Liver (tissue), 8 donors: ENCODE measurements at regions not wholly inside any gene's neighbourhood (a gene's known extent, or its start where the extent isn't known, plus 50 kb on each side); places are given as distances from the start of the nearest gene placed in this dataset.

Experiments
- DNase-seq: peaks from one replicate; pipeline ENCODE4 v3.0.0-alpha.2; 2017; ENCODE audit warnings: low spot score
- H3K27ac ChIP-seq, 2 donors: one replicate each; pipeline ENCODE4 v1.7.0; 2013; ENCODE audit warnings: inconsistent platforms in 2 of 2, low read length in 2 of 2, control low read depth in 1 of 2, low read depth in 1 of 2, mild to moderate bottlenecking in 1 of 2
- H3K27me3 ChIP-seq, 4 donors: one replicate each; pipeline versions ENCODE4 v1.6.1 to v1.7.0; 2013; ENCODE audit warnings: low read length in 3 of 4, inconsistent platforms in 1 of 4, mild to moderate bottlenecking in 1 of 4, moderate library complexity in 1 of 4; ENCODE audit not compliant: control insufficient read depth in 4 of 4, insufficient read depth in 4 of 4
- H3K36me3 ChIP-seq, 4 donors: one replicate each; pipeline versions ENCODE4 v1.6.1 to v1.7.0; 2013; ENCODE audit warnings: low read length in 3 of 4, mild to moderate bottlenecking in 3 of 4, low read depth in 1 of 4, moderate library complexity in 1 of 4; ENCODE audit not compliant: control insufficient read depth in 4 of 4, insufficient read depth in 3 of 4
- H3K4me1 ChIP-seq, 4 donors: one replicate each; pipeline versions ENCODE4 v1.6.1 to v1.7.0; 2013; ENCODE audit warnings: low read length in 3 of 4, mild to moderate bottlenecking in 3 of 4, moderate library complexity in 1 of 4; ENCODE audit not compliant: control insufficient read depth in 4 of 4, insufficient read depth in 4 of 4
- H3K4me3 ChIP-seq, 3 donors: one replicate each; pipeline versions ENCODE4 v1.6.1 to v1.7.0; 2013; ENCODE audit warnings: low read length in 3 of 3, control low read depth in 1 of 3, low read depth in 1 of 3, mild to moderate bottlenecking in 1 of 3
- H3K9ac ChIP-seq, 2 donors: one replicate each; pipeline ENCODE4 v1.7.0; 2013; ENCODE audit warnings: low read length in 2 of 2, mild to moderate bottlenecking in 2 of 2, moderate library complexity in 2 of 2, control low read depth in 1 of 2, low read depth in 1 of 2
- H3K9me3 ChIP-seq, 4 donors: one replicate each; pipeline versions ENCODE4 v1.6.1 to v1.7.0; 2013; ENCODE audit warnings: low read length in 3 of 4; ENCODE audit not compliant: control insufficient read depth in 4 of 4
- ATF3 ChIP-seq: IDR thresholded peaks from 2 replicates; pipeline ENCODE4 v1.6.1; 2016; ENCODE audit warnings: antibody characterized with exemption
- CTCF ChIP-seq: fragments of 150-350 bp; IDR thresholded peaks from 2 replicates; pipeline ENCODE4 v1.5.1; 2017; ENCODE audit warnings: improper control_type of control experiment, low read depth, low read length; ENCODE audit not compliant: missing input control
- EGR1 ChIP-seq, 2 donors: IDR thresholded peaks; 2 replicates each; pipeline ENCODE4 v1.6.1; 2016 to 2018; ENCODE audit warnings: antibody characterized with exemption in 2 of 2, low read depth in 2 of 2
- FOXA1 ChIP-seq: IDR thresholded peaks from 2 replicates; pipeline ENCODE4 v1.6.1; 2016; ENCODE audit warnings: antibody characterized with exemption
- FOXA2 ChIP-seq: IDR thresholded peaks from 2 replicates; pipeline ENCODE4 v1.6.1; 2016; ENCODE audit warnings: antibody characterized with exemption
- GABPA ChIP-seq, 2 donors: IDR thresholded peaks in 1 of 2; conservative IDR thresholded peaks in 1 of 2; 2 replicates each; pipeline ENCODE4 v1.6.1; 2016; ENCODE audit warnings: antibody characterized with exemption in 2 of 2, mild to moderate bottlenecking in 1 of 2, moderate library complexity in 1 of 2
- HNF4G ChIP-seq: IDR thresholded peaks from 2 replicates; pipeline ENCODE4 v1.6.1; 2016; ENCODE audit warnings: antibody characterized with exemption
- JUND ChIP-seq, 2 donors: IDR thresholded peaks; 2 replicates each; pipeline ENCODE4 v1.6.1; 2016; ENCODE audit warnings: antibody characterized with exemption in 2 of 2
- NR2F2 ChIP-seq: IDR thresholded peaks from 2 replicates; pipeline ENCODE4 v1.6.1; 2016; ENCODE audit warnings: antibody characterized with exemption
- RAD21 ChIP-seq, 2 donors: IDR thresholded peaks; 2 replicates each; pipeline ENCODE4 v1.6.1; 2016; ENCODE audit warnings: antibody characterized with exemption in 2 of 2, mild to moderate bottlenecking in 2 of 2
- RXRA ChIP-seq, 2 donors: IDR thresholded peaks; 2 replicates each; pipeline ENCODE4 v1.6.1; 2017 to 2018; ENCODE audit warnings: antibody characterized with exemption in 2 of 2, mild to moderate bottlenecking in 1 of 2
- SP1 ChIP-seq: IDR thresholded peaks from 2 replicates; pipeline ENCODE4 v1.6.1; 2018; ENCODE audit warnings: antibody characterized with exemption, mild to moderate bottlenecking
- YY1 ChIP-seq: IDR thresholded peaks from 2 replicates; pipeline ENCODE4 v1.6.1; 2016; ENCODE audit warnings: antibody characterized with exemption, mild to moderate bottlenecking
- ZBTB33 ChIP-seq: IDR thresholded peaks from 2 replicates; pipeline ENCODE4 v1.6.1; 2016; ENCODE audit warnings: antibody characterized with exemption
- WGBS: extraction: QIAGEN DNeasy Blood & Tissue Kit; methylation state at CpG from one replicate; pipeline ENCODE4 v1.1.7; 2013; 5-methylcytosine and 5-hydroxymethylcytosine counted together
- TF ChIP-seq, protein P1 (sequence below): IDR thresholded peaks from 2 replicates; pipeline ENCODE4 v1.6.1; 2016; ENCODE audit warnings: antibody characterized with exemption
- TF ChIP-seq, protein P2 (sequence below): IDR thresholded peaks from 2 replicates; pipeline ENCODE4 v1.6.1; 2016; ENCODE audit warnings: antibody characterized with exemption, mild to moderate bottlenecking
- donor health status: healthy.
- donor health status: healthy.
- donor health status: healthy.
- donor health status: healthy.
- donor health status: healthy.

GRCh38 chr7:25894902-25895791, 256.9 kb upstream of the NFE2L3 start (continued):
- TF ChIP-seq EGR1 (IDR thresholded peaks at IDR 0.05; ENCODE audit: low read depth in 2 of 2) = no peak
- no peak for TF ChIP-seq NR2F2

DNA sequence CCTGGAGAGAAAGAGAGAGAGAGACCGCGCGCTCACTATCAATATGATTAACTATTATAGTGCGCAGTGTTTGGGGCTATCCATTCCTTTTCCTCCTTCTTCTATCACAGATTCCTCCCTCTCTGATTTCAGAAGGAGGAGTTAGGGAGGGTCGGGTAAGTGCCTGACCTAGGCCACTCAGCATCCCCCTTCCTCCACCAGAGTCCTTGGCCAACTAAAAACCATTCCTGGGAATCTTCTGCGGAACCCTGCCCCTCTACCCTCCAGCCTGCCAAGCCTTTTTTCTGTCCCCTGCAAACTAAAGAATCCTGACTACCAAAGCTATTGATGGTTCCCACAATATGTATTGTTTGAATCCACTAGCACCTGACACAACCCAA, 256.2 kb upstream of the NFE2L3 start:
- Histone ChIP-seq H3K9me3 (no peaks in the 10 kb centered on the region), H3K36me3 (no peaks in the 10 kb centered on the region), H3K27ac (no peak overlapping the region), H3K4me1 (peaks cover 4 to 22% (median 13%) of the 10 kb centered on the region in 4 donors), H3K9ac (no peak overlapping the region), H3K4me3 (peak overlapping the region in 1 of 3 donors; percentile 28), H3K27me3 (no peaks in the 10 kb centered on the region)
- DNase-seq = no peak
- TF ChIP-seq ATF3 = no peak
- no peak for TF ChIP-seq HNF4G
- TF ChIP-seq, protein P1, sequence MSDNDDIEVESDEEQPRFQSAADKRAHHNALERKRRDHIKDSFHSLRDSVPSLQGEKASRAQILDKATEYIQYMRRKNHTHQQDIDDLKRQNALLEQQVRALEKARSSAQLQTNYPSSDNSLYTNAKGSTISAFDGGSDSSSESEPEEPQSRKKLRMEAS = no peak
- TF ChIP-seq GABPA (IDR thresholded peaks at IDR 0.05 in 1 of 2, conservative IDR thresholded peaks at IDR 0.05 in 1 of 2) = no peak
- no peak for TF ChIP-seq FOXA1
- no peak for TF ChIP-seq NR2F2
- TF ChIP-seq RXRA (IDR thresholded peaks at IDR 0.05) = no peak
- 49% methylated on average over 6 of the region's 6 CpGs for WGBS

- no peak for DNase-seq
- H3K4me3 ChIP-seq = no peak overlapping the region
- H3K4me1 ChIP-seq = peaks cover 4 to 22% (median 13%) of the 10 kb centered on the region in 4 donors
- no peak overlapping the region for H3K9ac ChIP-seq
- WGBS = 59% methylated on average over 8 of the region's 8 CpGs
- H3K36me3 ChIP-seq = no peaks in the 10 kb centered on the region
- H3K27me3 ChIP-seq = no peaks in the 10 kb centered on the region
- TF ChIP-seq YY1 (no peak), NR2F2 (no peak), EGR1 (IDR thresholded peaks at IDR 0.05; ENCODE audit: low read depth in 2 of 2) (no peak), JUND (IDR thresholded peaks at IDR 0.05) (no peak), CTCF (no peak), FOXA2 (no peak), GABPA (IDR thresholded peaks at IDR 0.05 in 1 of 2, conservative IDR thresholded peaks at IDR 0.05 in 1 of 2) (no peak), HNF4G (no peak), SP1 (no peak), ZBTB33 (no peak), FOXA1 (no peak), RAD21 (IDR thresholded peaks at IDR 0.05) (no peak)
- TF ChIP-seq, protein P2, sequence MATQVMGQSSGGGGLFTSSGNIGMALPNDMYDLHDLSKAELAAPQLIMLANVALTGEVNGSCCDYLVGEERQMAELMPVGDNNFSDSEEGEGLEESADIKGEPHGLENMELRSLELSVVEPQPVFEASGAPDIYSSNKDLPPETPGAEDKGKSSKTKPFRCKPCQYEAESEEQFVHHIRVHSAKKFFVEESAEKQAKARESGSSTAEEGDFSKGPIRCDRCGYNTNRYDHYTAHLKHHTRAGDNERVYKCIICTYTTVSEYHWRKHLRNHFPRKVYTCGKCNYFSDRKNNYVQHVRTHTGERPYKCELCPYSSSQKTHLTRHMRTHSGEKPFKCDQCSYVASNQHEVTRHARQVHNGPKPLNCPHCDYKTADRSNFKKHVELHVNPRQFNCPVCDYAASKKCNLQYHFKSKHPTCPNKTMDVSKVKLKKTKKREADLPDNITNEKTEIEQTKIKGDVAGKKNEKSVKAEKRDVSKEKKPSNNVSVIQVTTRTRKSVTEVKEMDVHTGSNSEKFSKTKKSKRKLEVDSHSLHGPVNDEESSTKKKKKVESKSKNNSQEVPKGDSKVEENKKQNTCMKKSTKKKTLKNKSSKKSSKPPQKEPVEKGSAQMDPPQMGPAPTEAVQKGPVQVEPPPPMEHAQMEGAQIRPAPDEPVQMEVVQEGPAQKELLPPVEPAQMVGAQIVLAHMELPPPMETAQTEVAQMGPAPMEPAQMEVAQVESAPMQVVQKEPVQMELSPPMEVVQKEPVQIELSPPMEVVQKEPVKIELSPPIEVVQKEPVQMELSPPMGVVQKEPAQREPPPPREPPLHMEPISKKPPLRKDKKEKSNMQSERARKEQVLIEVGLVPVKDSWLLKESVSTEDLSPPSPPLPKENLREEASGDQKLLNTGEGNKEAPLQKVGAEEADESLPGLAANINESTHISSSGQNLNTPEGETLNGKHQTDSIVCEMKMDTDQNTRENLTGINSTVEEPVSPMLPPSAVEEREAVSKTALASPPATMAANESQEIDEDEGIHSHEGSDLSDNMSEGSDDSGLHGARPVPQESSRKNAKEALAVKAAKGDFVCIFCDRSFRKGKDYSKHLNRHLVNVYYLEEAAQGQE = no peak
- TF ChIP-seq, protein P1 = no peak
- H3K9me3 ChIP-seq = no peaks in the 10 kb centered on the region
- no peak overlapping the region for H3K27ac ChIP-seq
These were observed 254.7 kb upstream of the NFE2L3 start for GRCh38 chr7:25897261-25897782.
